ENCODE measurements at regions not wholly inside any gene's neighbourhood (a gene's known extent, or its start where the extent isn't known, plus 50 kb on each side); places are given as distances from the start of the nearest gene placed in this dataset.
"Not testable (repeated sequence)": the region's sequence is repeated elsewhere in the genome, so short reads cannot be mapped to it uniquely, and the experiment has no call there.

GRCh38 chr12:115810122-115810901 lies 467.2 kb downstream of the MED13L start:
- no peak for DNase-seq

GRCh38 chr12:115806000-115806399 lies 471.5 kb downstream of the MED13L start:
- no peak for DNase-seq

DNA sequence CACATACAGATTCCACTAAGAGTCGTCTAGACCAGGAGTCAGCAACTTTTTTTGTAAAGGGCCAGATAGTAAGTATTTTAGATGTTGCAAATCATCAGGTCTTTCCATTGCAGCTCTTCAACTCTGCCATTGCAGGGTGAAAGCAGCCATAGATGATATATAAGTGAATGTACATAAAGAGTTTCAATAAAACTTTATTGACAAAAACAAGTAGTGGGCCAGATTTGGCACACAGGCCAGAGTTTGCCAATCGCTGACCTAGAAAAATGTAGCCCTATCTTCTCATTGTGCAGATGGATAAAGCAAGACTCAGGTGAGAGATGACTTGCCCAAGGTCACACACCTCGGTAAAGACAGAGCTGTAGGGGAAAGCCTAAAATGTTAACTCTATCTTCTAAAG lies 474.7 kb downstream of the MED13L start:
- no peak for DNase-seq

GRCh38 chr12:115801871-115802270 lies 475.6 kb downstream of the MED13L start:
- no peak for DNase-seq

DNA sequence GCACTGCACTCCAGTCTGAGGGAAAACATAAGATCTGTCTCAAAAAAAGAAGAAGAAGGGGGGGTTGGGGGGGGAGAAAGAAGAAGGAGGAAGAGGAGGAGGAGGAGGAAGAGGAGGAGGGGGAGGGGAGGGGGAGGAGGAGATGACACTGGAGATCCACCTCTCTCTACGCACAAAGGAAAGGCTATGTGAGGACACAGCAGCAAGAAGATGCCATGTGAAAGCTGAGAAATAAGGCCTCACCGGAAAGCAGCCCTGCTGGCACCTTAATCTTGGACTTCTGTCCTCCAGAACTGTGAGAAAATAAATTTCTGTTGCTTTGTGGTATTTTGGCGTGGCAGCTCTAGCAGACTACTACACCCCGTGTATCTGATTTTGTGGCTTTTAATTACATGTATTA lies 477.9 kb downstream of the MED13L start:
- DNase-seq = no peak

- no peak for DNase-seq
These were observed 479.1 kb downstream of the MED13L start for GRCh38 chr12:115798309-115798917.

GRCh38 chr12:115794659-115795081 lies 482.8 kb downstream of the MED13L start:
- DNase-seq = no peak

DNA sequence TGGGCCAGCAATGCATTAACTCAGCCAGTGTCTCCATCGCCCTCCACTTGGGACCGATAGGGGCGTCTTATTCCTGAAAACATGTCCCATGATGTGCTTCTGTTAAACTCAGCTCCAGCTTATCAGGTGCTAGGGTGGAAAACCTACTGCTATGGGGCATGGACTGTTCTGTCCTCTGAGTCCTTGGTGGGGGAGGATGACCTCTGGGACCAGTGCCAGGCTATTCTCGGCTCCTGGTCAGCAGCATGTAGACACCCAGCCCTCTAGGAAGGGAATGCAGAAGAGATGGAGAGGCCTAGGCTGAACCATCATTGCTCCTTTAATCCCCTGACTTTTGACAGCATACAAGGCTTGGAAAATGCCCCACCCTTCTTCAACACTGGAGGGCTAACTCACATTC lies 486.2 kb downstream of the MED13L start:
- DNase-seq = no peak

- no peak for DNase-seq
These were observed 487.0 kb downstream of the MED13L start for GRCh38 chr12:115790526-115790925.

GRCh38 chr12:115786490-115786889 lies 491.0 kb downstream of the MED13L start:
- not testable (repeated sequence) for DNase-seq

GRCh38 chr12:115785548-115785947 lies 491.9 kb downstream of the MED13L start:
- DNase-seq = no peak

DNA sequence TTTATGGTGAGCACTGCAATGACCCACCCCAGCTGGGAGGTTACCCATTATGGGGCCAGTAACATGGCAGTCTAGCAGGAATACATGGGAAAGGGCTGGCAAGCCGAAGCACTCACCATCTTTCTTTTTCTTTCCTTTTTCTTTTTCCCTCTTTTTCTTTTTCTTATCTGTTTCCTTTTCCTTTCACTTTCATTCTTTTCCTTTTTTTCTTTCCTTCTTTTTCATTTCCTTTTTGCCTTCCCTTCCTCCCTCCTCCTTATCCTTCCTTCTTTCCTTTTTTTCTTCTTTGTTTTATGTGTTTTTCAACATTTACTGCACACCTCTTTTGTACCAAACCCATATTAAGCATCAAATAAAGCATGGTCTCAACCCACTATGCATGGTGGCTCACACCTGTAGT lies 501.1 kb downstream of the MED13L start:
- DNase-seq = no peak

DNA sequence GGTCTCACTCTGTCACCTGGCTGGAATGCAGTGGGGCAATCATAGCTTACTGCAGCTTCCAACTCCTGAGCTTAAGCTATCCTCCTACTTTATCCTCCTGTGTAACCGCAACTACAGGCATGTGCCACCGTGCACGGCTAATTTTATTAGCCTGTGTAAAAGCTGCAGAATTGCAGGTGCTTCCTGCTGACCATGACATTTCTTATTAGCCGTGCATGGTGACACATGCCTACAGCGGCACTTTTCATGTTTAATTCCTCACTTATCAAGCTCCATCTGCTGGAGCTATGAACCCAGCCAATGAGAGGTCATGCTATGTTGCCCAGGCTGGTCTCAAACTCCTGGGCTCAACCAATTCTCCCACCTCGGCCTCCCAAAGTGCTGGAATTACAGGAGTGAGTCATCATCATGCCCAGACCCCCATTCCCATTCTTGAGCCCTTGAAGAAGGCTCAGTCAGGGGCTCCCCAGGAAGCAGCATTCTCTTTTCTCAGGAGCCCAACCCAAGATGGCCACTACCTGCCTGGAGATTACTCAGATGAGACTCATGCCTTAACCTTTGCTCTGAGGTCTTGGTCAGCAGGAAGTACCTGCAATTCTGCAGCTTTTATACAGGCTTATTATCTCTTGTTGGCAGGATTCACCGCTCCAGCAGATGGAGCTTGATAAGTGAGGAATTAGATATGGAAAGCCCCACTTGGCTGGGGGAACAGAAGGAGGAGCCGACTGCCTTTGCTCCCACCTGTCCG lies 503.2 kb downstream of the MED13L start:
- DNase-seq = no peak

DNA sequence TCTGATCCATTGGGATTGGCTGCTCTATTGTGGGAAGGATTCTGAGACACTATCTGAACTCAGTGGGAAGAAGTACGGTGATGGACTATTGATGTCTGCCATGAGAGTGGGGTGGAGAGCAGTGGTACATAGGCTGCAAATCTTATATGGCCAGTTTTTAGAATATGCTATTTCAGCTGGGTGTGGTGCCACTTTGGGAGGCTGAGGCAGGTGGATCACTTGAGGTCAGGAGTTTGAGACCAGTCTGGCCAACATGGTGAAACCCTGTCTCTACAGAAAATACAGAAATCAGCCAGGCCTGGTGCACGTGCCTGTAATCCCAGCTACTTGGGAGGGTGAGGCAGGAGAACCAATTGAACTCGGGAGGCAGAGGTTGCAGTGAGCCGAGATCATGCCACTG lies 505.9 kb downstream of the MED13L start:
- DNase-seq = no peak

GRCh38 chr12:115771065-115771464 lies 506.4 kb downstream of the MED13L start:
- no peak for DNase-seq

DNA sequence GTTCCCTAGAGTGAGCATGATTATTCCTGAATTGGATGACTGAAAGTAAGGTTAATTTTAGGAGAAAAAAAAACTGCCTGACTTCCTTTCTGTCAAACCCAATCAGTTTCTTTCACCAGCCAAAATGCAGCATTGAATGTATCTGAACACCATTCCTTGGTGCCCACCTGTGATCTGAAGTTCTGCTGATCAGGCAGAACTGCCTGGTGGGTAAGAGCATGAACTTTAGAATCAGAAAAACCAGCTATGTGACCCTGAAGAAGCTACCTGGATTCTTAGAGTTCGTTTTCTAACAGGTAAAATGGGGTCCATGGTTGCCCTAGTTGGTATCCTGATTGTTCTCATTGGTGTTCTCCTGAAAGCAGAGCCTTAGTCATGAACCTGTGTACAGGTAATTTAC lies 506.9 kb downstream of the MED13L start:
- no peak for DNase-seq

DNA sequence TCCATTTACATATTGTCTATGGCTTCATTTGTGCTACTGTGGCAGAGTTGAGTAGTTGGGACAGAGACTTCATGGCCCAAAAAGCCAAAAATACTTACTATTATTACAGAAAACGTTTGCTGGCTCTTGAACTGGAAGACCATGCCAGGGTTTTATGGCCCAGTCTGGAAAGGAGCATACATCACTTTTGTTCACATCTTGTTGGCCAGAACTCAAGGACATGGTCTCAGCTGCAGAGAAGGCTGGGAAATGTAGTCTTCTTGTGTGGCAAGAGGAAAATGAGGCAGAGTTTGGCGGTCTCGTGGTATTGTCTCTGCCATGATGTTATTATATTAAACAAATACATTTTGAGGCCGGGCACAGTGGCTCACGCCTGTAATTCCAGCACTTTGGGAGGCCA lies 509.6 kb downstream of the MED13L start:
- no peak for DNase-seq

GRCh38 chr12:115763982-115764621 lies 513.4 kb downstream of the MED13L start:
- DNase-seq = no peak

- DNase-seq = no peak
These were observed 514.1 kb downstream of the MED13L start for GRCh38 chr12:115763376-115763775.

DNA sequence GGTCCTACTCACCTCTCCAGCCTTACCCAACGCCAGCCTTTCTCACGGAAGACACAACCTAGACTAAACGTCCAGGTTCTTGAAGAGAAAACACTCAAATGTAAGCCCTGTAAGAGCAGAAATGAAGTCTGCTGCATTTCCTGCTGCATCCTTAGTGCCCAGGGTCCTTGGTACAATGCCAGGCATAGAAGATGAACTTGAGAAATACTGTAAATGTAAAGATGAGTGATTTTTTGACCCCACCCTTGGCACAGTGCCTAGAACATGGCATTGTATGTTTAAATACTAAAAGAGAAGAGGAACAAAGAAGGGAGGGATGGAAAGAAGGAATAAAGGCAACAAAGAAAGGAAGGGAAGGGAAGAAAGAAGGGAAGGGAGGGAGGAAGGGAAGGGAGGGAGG lies 514.6 kb downstream of the MED13L start:
- no peak for DNase-seq

DNA sequence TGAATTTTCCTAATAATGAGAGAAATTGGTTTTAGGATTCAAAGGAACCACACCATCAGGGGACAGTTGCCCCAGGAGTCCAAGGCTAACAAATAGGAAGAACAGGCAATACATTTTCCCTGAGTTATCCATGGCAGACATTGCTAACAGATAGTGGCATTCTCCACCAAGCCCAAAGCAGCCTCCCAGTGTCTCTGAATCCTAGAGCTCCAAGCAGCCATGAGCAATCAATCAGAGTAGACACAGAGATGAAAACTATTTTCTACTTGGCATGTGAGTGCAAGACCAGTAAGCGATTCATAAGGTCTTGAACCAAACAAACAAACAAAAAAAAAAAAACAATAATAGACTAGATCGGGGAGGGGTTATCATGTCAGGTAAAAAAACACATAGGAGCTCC lies 515.7 kb downstream of the MED13L start:
- no peak for DNase-seq

GRCh38 chr12:115760231-115760630 lies 517.3 kb downstream of the MED13L start:
- no peak for DNase-seq

DNA sequence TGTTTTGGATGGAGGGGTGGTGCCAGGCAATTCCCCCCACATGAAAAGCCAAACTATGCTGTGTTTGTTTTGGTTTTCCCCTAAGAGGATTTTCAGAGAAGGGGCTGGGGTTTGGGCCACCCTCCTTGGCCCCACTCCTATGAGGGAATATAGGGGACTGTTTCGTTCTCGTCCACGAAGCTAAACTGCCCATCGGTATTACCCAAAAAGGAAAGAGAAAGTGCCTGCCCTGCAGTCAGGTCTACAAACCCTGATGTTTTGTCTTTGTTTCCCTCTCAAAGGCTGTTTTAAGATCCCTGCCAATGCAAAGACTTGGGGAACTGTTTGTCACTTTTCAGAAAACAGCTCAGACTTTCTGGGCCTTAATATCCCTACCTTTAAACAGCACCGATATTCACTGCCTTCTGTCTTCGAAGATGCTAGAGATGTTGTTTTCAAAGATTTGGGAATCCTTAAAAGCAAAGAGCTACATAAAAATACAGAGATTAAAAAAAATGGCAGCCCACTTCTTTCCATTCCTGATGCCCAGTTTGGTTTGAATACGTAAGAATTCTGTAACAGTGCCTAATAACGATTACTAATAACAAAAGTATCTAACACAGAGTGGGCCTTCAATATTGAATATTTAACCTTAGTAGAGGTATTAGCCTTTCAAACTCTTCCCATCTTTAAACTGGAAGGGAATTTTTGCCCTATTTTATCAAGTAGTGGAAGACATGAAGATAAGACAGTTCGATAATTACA lies 518.4 kb downstream of the MED13L start:
- DNase-seq = no peak
